ENCODE measurements at regions not wholly inside any gene's neighbourhood (a gene's known extent, or its start where the extent isn't known, plus 50 kb on each side); places are given as distances from the start of the nearest gene placed in this dataset.

- Histone ChIP-seq H3K4me3 (IDR thresholded peaks at IDR 0.05; ENCODE audit: insufficient read depth, low read depth, low read length) (no peak overlapping the region), H3K36me3 (ENCODE audit: insufficient read depth) (no peaks in the 10 kb centered on the region), H3K4me1 (ENCODE audit: low read depth, poor library complexity, severe bottlenecking) (no peaks in the 10 kb centered on the region), H3K79me2 (ENCODE audit: insufficient read depth, low read depth) (no peaks in the 10 kb centered on the region), H3K9ac (no peak overlapping the region), H2AFZ (ENCODE audit: low read depth) (no peak overlapping the region), H3K27ac (no peak overlapping the region), H4K20me1 (ENCODE audit: insufficient read depth) (no peaks in the 10 kb centered on the region), H3K4me2 (no peak overlapping the region), H3K27me3 (ENCODE audit: insufficient read depth, low read depth) (no peaks in the 10 kb centered on the region)
- TF ChIP-seq, protein P1, sequence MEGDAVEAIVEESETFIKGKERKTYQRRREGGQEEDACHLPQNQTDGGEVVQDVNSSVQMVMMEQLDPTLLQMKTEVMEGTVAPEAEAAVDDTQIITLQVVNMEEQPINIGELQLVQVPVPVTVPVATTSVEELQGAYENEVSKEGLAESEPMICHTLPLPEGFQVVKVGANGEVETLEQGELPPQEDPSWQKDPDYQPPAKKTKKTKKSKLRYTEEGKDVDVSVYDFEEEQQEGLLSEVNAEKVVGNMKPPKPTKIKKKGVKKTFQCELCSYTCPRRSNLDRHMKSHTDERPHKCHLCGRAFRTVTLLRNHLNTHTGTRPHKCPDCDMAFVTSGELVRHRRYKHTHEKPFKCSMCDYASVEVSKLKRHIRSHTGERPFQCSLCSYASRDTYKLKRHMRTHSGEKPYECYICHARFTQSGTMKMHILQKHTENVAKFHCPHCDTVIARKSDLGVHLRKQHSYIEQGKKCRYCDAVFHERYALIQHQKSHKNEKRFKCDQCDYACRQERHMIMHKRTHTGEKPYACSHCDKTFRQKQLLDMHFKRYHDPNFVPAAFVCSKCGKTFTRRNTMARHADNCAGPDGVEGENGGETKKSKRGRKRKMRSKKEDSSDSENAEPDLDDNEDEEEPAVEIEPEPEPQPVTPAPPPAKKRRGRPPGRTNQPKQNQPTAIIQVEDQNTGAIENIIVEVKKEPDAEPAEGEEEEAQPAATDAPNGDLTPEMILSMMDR (conservative IDR thresholded peaks at IDR 0.05; ENCODE audit: low read depth, low read length) = no peak
Measured at GRCh38 chr3:27657404-27657803, 64.7 kb downstream of the EOMES start.

GRCh38 chr3:27656790-27657189 lies 65.3 kb downstream of the EOMES start:
- H3K79me2 ChIP-seq (ENCODE audit: insufficient read depth, low read depth) = no peaks in the 10 kb centered on the region

DNA sequence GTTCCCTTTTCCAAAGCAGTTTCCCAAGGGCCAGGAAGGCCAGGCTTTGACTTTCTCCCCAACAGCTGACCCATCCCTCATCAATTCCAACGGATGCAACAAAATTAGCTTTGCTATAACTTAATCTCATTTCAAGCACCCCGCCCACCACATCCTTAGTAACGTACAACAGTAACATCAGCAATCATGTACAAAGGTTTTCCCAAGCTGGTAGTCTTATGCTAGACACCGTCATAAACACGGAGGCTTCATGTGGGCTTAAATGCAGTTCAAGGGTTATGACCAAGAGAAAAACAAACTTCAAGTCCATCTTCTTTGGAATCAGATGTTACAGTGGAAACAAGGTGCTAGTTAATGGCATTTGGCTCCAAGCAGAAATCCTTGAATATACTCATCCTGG lies 66.6 kb downstream of the EOMES start:
- H2AFZ ChIP-seq (ENCODE audit: low read depth) = no peak overlapping the region
- no peaks in the 10 kb centered on the region for H3K36me3 ChIP-seq (ENCODE audit: insufficient read depth)
- no peak overlapping the region for H3K4me3 ChIP-seq (IDR thresholded peaks at IDR 0.05; ENCODE audit: insufficient read depth, low read depth, low read length)

More at GRCh38 chr3:27656790-27657189, 65.3 kb downstream of the EOMES start:
- no peaks in the 10 kb centered on the region for H3K27me3 ChIP-seq (ENCODE audit: insufficient read depth, low read depth)
- H3K4me1 ChIP-seq (ENCODE audit: low read depth, poor library complexity, severe bottlenecking) = no peaks in the 10 kb centered on the region
- no peak overlapping the region for H3K9ac ChIP-seq
- H4K20me1 ChIP-seq (ENCODE audit: insufficient read depth) = no peaks in the 10 kb centered on the region
- H3K4me2 ChIP-seq = no peak overlapping the region
- H2AFZ ChIP-seq (ENCODE audit: low read depth) = no peak overlapping the region
- no peak overlapping the region for H3K4me3 ChIP-seq (IDR thresholded peaks at IDR 0.05; ENCODE audit: insufficient read depth, low read depth, low read length)
- H3K27ac ChIP-seq = no peak overlapping the region
- TF ChIP-seq, protein P1 (conservative IDR thresholded peaks at IDR 0.05; ENCODE audit: low read depth, low read length) = no peak
- H3K36me3 ChIP-seq (ENCODE audit: insufficient read depth) = no peaks in the 10 kb centered on the region

GRCh38 chr3:27653803-27654558 lies 68.1 kb downstream of the EOMES start:
- Histone ChIP-seq H3K27me3 (ENCODE audit: insufficient read depth, low read depth) (no peaks in the 10 kb centered on the region), H3K36me3 (ENCODE audit: insufficient read depth) (no peaks in the 10 kb centered on the region), H3K4me3 (IDR thresholded peaks at IDR 0.05; ENCODE audit: insufficient read depth, low read depth, low read length) (no peak overlapping the region), H3K9ac (no peak overlapping the region), H2AFZ (ENCODE audit: low read depth) (no peak overlapping the region), H3K4me2 (no peak overlapping the region), H3K4me1 (ENCODE audit: low read depth, poor library complexity, severe bottlenecking) (no peaks in the 10 kb centered on the region), H3K27ac (no peak overlapping the region), H4K20me1 (ENCODE audit: insufficient read depth) (no peaks in the 10 kb centered on the region), H3K79me2 (ENCODE audit: insufficient read depth, low read depth) (no peaks in the 10 kb centered on the region)
- TF ChIP-seq, protein P1 (conservative IDR thresholded peaks at IDR 0.05; ENCODE audit: low read depth, low read length) = no peak

More for the DNA sequence above, 66.6 kb downstream of the EOMES start:
- H3K9ac ChIP-seq = no peak overlapping the region
- H3K4me2 ChIP-seq = no peak overlapping the region
- no peaks in the 10 kb centered on the region for H3K27me3 ChIP-seq (ENCODE audit: insufficient read depth, low read depth)
- H3K4me1 ChIP-seq (ENCODE audit: low read depth, poor library complexity, severe bottlenecking) = no peaks in the 10 kb centered on the region
- no peaks in the 10 kb centered on the region for H3K79me2 ChIP-seq (ENCODE audit: insufficient read depth, low read depth)
- H3K27ac ChIP-seq = no peak overlapping the region
- TF ChIP-seq, protein P1 (conservative IDR thresholded peaks at IDR 0.05; ENCODE audit: low read depth, low read length) = no peak
- H4K20me1 ChIP-seq (ENCODE audit: insufficient read depth) = no peaks in the 10 kb centered on the region

Measured in KMS-11 (cell line).